B cell (primary cell): ENCODE measurements at regions not wholly inside any gene's neighbourhood (a gene's known extent, or its start where the extent isn't known, plus 50 kb on each side); places are given as distances from the start of the nearest gene placed in this dataset.

ENCODE experiments used
- ATAC-seq: fragments of 200-7000 bp; cut with Tn5 transposase; one replicate; pipeline ENCODE4 v1.10.0; 2021; ENCODE audit warnings: low read depth, mild to moderate bottlenecking, moderate number of reproducible peaks, moderate library complexity
- CTCF ChIA-PET: fragments of 350-600 bp; sonication (Branson Sonifier 250); formaldehyde crosslinking; loops from one replicate; lab custom pipeline; 2021; ENCODE audit warnings: antibody characterized with exemption, inconsistent platforms; lab: Charles Lee
- POLR2A ChIA-PET: fragments of 350-600 bp; sonication (Branson Sonifier 250); formaldehyde crosslinking; loops from one replicate; lab custom pipeline; 2021; ENCODE audit warnings: antibody characterized with exemption; lab: Charles Lee
- DNase-seq: peaks from one replicate; pipeline ENCODE4 v3.0.0; 2013
- H2AFZ ChIP-seq: 2 replicates; pipeline ENCODE4 v1.6.1; 2012; ENCODE audit warnings: mild to moderate bottlenecking, low read depth, low read length; ENCODE audit not compliant: insufficient read depth, poor library complexity, severe bottlenecking
- H3K27ac ChIP-seq, 2 donors: 1 replicate in 1 of 2; 2 replicates in 1 of 2; pipeline ENCODE4 v1.5.1; 2012 to 2013; ENCODE audit warnings: low read length in 2 of 2, mild to moderate bottlenecking in 2 of 2, moderate library complexity in 1 of 2
- H3K27me3 ChIP-seq, 4 experiments: fragments of 200-600 bp in 1 of 4; sonication (generic) in 1 of 4; replicated peaks in 1 of 4; 1 replicate in 2 of 4; 2 replicates in 2 of 4; pipeline versions ENCODE4 v1.6.1 to v1.7.0; 2013 to 2016; ENCODE audit warnings: low read length in 3 of 4, mild to moderate bottlenecking in 2 of 4, mixed read lengths in 1 of 4, moderate library complexity in 1 of 4; ENCODE audit not compliant: insufficient read depth in 4 of 4, control insufficient read depth in 3 of 4; ENCODE audit errors: control extremely low read depth in 1 of 4
- H3K36me3 ChIP-seq, 2 experiments: replicated peaks in 1 of 2; 1 replicate in 1 of 2; 2 replicates in 1 of 2; pipeline versions ENCODE4 v1.6.1 to v1.7.1; 2013; ENCODE audit warnings: low read length in 1 of 2; ENCODE audit not compliant: insufficient read depth in 2 of 2, control insufficient read depth in 1 of 2; ENCODE audit errors: control extremely low read depth in 1 of 2, extremely low read depth in 1 of 2
- H3K4me1 ChIP-seq, 2 donors: fragments of 200-600 bp in 1 of 2; sonication (generic) in 1 of 2; 1 replicate in 1 of 2; 2 replicates in 1 of 2; pipeline versions ENCODE4 v1.5.1 to v1.6.1; 2013 to 2017; ENCODE audit warnings: low read length in 2 of 2; ENCODE audit not compliant: control insufficient read depth in 2 of 2, insufficient read depth in 2 of 2
- H3K4me2 ChIP-seq: replicated peaks from 2 replicates; pipeline ENCODE3; 2012; ENCODE audit warnings: mild to moderate bottlenecking, low read depth, low read length; ENCODE audit not compliant: poor library complexity, severe bottlenecking
- H3K4me3 ChIP-seq, 5 experiments: fragments of 200-600 bp in 1 of 5; sonication (generic) in 1 of 5; 1 replicate in 3 of 5; 2 replicates in 2 of 5; pipeline versions ENCODE4 v1.5.1 to v1.7.0; 2011 to 2016; ENCODE audit warnings: low read length in 4 of 5, mild to moderate bottlenecking in 4 of 5, low read depth in 2 of 5, control low read depth in 1 of 5, moderate library complexity in 1 of 5; ENCODE audit not compliant: insufficient read depth in 1 of 5; ENCODE audit errors: control extremely low read depth in 1 of 5, extremely low read depth in 1 of 5
- H3K79me2 ChIP-seq: fragments of 200-600 bp; sonication (generic); one replicate; pipeline ENCODE4 v1.6.0; 2016; ENCODE audit warnings: low read length; ENCODE audit not compliant: control insufficient read depth, insufficient read depth
- H3K9ac ChIP-seq: fragments of 200-600 bp; sonication (generic); 2 replicates; pipeline ENCODE4 v1.6.1; 2017; ENCODE audit warnings: mild to moderate bottlenecking, low read length, moderate library complexity
- H3K9me3 ChIP-seq, 3 donors: one replicate each; pipeline versions ENCODE4 v1.6.1 to v1.7.1; 2013; ENCODE audit warnings: low read length in 2 of 3; ENCODE audit not compliant: control insufficient read depth in 2 of 3, insufficient read depth in 1 of 3; ENCODE audit errors: control extremely low read depth in 1 of 3
- H4K20me1 ChIP-seq: 2 replicates; pipeline ENCODE4 v1.6.0; 2012; ENCODE audit warnings: mild to moderate bottlenecking, low read length; ENCODE audit not compliant: insufficient read depth, control insufficient read depth, poor library complexity, severe bottlenecking
- H3K27ac Mint-ChIP-seq: one replicate; pipeline ENCODE4 v1.8.0; 2021; ENCODE audit warnings: mixed read lengths
- H3K27me3 Mint-ChIP-seq: one replicate; pipeline ENCODE4 v1.8.0; 2021; ENCODE audit warnings: mixed read lengths
- H3K4me1 Mint-ChIP-seq: one replicate; pipeline ENCODE4 v1.8.0; 2021; ENCODE audit warnings: mixed read lengths
- H3K4me3 Mint-ChIP-seq: one replicate; pipeline ENCODE4 v1.8.0; 2021; ENCODE audit warnings: mixed read lengths
- H3K9me3 Mint-ChIP-seq: one replicate; pipeline ENCODE4 v1.8.0; 2022; ENCODE audit warnings: mixed read lengths; ENCODE audit not compliant: insufficient read depth
- CTCF ChIP-seq: fragments of 200-600 bp; IDR thresholded peaks from one replicate; pipeline ENCODE4 v1.8.0; 2022; ENCODE audit warnings: antibody characterized with exemption, mild to moderate bottlenecking
- EZH2 ChIP-seq: IDR thresholded peaks from 2 replicates; pipeline ENCODE4 v1.6.1; 2012; ENCODE audit warnings: borderline replicate concordance, low read depth, mild to moderate bottlenecking, moderate library complexity, low read length; ENCODE audit not compliant: insufficient read depth, poor library complexity, severe bottlenecking
- WGBS: methylation state at CpG from one replicate; pipeline ENCODE4 v1.1.5; 2013; ENCODE audit warnings: missing lambda C conversion rate; ENCODE audit not compliant: insufficient coverage; 5-methylcytosine and 5-hydroxymethylcytosine counted together
- intact Hi-C: fragments of 100-400 bp; cut with micrococcal nuclease; formaldehyde crosslinking; loops from one replicate; pipeline ENCODE4 v1.10.0; 2022

- CTCF ChIA-PET = no interaction called here
- no peak for DNase-seq
- H2AFZ ChIP-seq = no peak overlapping the region
These were observed 172.8 kb upstream of the PITX1 start for GRCh38 chr5:135206862-135207261.

More at GRCh38 chr5:135206862-135207261, 172.8 kb upstream of the PITX1 start:
- TF ChIP-seq EZH2 (no peak), CTCF (no peak)
- H3K27ac Mint-ChIP-seq = no peak overlapping the region
- no peak overlapping the region for H3K4me2 ChIP-seq
- H3K4me1 Mint-ChIP-seq = no peaks in the 10 kb centered on the region
- H3K4me1 ChIP-seq = no peaks in the 10 kb centered on the region
- H3K9me3 ChIP-seq = peaks cover 0 to 18% (median 4%) of the 10 kb centered on the region in 3 donors
- H3K4me3 Mint-ChIP-seq = no peak overlapping the region
- no peaks in the 10 kb centered on the region for H3K36me3 ChIP-seq
- ATAC-seq = no peak
- no peak overlapping the region for H3K9ac ChIP-seq
- H3K27ac ChIP-seq = no peak overlapping the region
- H3K27me3 ChIP-seq = peaks cover 0 to 18% (median 7%) of the 10 kb centered on the region in 4 experiments
- no peaks in the 10 kb centered on the region for H4K20me1 ChIP-seq
- POLR2A ChIA-PET = no interaction called here
- 97% methylated on average over 3 of the region's 3 CpGs for WGBS
- intact Hi-C loops = no loop called here
- no peak overlapping the region for H3K4me3 ChIP-seq
- H3K27me3 Mint-ChIP-seq = peaks cover 43% of the 10 kb centered on the region
- peaks cover 9% of the 10 kb centered on the region for H3K9me3 Mint-ChIP-seq
- no peaks in the 10 kb centered on the region for H3K79me2 ChIP-seq
